ENCODE measurements at regions not wholly inside any gene's neighbourhood (a gene's known extent, or its start where the extent isn't known, plus 50 kb on each side); places are given as distances from the start of the nearest gene placed in this dataset.

DNA sequence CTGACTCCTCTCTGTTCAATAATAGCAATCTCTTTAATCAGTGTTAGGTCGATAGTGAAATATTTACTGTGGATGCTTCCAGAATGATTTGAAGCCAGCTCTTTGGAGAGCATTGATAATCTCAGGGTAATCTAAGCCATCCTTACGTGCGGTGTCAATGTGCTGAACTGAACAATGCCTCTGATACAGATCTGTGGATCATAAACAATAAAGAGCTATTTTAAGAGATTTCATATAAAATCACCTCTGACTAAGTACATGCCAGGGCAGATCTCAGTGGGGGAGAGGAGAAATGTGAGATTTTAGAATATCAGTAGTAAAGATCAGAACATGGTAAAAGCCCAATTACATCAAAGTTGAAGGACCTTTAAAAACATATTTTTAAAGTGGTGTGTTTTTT, 319.3 kb upstream of the GBE1 start:
- TF ChIP-seq NFIC (IDR thresholded peaks at IDR 0.05) (no peak), REST (IDR thresholded peaks at IDR 0.05; ENCODE audit: low read depth) (no peak), YY1 (IDR thresholded peaks at IDR 0.05; ENCODE audit: low read depth) (no peak)
